Osteocyte (in vitro differentiated cells): ENCODE measurements at regions not wholly inside any gene's neighbourhood (a gene's known extent, or its start where the extent isn't known, plus 50 kb on each side); places are given as distances from the start of the nearest gene placed in this dataset.

Experiments
- DNase-seq: peaks from one replicate; pipeline ENCODE4 v3.0.0; 2021; ENCODE audit warnings: mixed read lengths; ENCODE audit not compliant: unreplicated experiment; ENCODE audit errors: extremely low spot score
- H3K27ac Mint-ChIP-seq: one replicate; pipeline ENCODE4 v1.8.0; 2021; ENCODE audit warnings: mild to moderate bottlenecking, mixed read lengths; ENCODE audit not compliant: unreplicated experiment
- H3K27me3 Mint-ChIP-seq: one replicate; pipeline ENCODE4 v1.8.0; 2021; ENCODE audit warnings: mixed read lengths; ENCODE audit not compliant: unreplicated experiment
- H3K36me3 Mint-ChIP-seq: one replicate; pipeline ENCODE4 v1.8.0; 2021; ENCODE audit warnings: mixed read lengths; ENCODE audit not compliant: unreplicated experiment
- H3K4me1 Mint-ChIP-seq: one replicate; pipeline ENCODE4 v1.8.0; 2021; ENCODE audit warnings: mixed read lengths; ENCODE audit not compliant: unreplicated experiment
- H3K4me3 Mint-ChIP-seq: one replicate; pipeline ENCODE4 v1.8.0; 2021; ENCODE audit warnings: mild to moderate bottlenecking, moderate library complexity, mixed read lengths; ENCODE audit not compliant: unreplicated experiment
- H3K9me3 Mint-ChIP-seq: one replicate; pipeline ENCODE4 v1.8.0; 2021; ENCODE audit warnings: mixed read lengths; ENCODE audit not compliant: unreplicated experiment
- TF ChIP-seq, protein P1 (sequence below): fragments of 200-600 bp; sonication (generic); IDR thresholded peaks from 2 replicates; pipeline ENCODE4 v1.5.0; 2021; ENCODE audit warnings: antibody characterized with exemption, mild to moderate bottlenecking, moderate library complexity

DNA sequence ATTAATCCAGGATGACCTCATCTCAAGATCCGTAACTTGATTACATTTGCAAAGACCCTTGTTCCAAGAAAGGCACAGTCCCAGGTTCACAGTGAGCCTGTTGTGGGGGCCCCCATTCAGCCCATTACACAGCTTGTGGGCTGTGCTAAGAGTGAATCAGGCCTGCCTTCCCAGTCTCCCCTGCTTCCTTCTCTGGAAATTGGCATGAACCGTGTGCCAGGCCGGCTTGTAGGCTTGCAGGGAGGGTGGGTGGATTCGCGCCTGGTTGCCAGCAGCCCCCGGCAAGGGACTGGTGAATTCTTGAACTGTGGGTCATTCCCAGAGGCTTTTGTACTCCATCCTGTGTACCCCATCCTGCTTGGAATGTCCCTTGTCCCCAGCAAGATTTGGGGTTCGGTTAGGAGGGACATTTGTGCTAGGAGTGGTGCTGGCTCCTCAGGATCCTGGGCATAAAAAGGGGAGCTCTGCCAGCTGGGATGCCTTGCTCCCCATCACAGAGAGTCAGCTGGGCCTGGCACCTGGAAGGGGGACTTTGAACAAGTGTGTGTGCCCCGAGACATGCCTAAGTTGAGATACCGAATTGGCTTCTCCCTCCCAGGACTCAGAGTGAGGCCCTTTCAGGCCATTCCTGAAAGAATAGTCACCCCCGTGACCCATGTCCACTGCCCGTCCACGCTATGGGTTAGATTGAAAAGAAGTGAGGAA, 818.2 kb downstream of the BRD1 start:
- DNase-seq, result peak; percentile 73
- Mint-ChIP-seq H3K9me3 (no peaks in the 10 kb centered on the region), H3K36me3 (no peaks in the 10 kb centered on the region), H3K4me1 (no peaks in the 10 kb centered on the region), H3K27ac (no peak overlapping the region), H3K27me3 (no peaks in the 10 kb centered on the region), H3K4me3 (no peak overlapping the region)
- TF ChIP-seq, protein P1, sequence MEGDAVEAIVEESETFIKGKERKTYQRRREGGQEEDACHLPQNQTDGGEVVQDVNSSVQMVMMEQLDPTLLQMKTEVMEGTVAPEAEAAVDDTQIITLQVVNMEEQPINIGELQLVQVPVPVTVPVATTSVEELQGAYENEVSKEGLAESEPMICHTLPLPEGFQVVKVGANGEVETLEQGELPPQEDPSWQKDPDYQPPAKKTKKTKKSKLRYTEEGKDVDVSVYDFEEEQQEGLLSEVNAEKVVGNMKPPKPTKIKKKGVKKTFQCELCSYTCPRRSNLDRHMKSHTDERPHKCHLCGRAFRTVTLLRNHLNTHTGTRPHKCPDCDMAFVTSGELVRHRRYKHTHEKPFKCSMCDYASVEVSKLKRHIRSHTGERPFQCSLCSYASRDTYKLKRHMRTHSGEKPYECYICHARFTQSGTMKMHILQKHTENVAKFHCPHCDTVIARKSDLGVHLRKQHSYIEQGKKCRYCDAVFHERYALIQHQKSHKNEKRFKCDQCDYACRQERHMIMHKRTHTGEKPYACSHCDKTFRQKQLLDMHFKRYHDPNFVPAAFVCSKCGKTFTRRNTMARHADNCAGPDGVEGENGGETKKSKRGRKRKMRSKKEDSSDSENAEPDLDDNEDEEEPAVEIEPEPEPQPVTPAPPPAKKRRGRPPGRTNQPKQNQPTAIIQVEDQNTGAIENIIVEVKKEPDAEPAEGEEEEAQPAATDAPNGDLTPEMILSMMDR, result no peak

DNA sequence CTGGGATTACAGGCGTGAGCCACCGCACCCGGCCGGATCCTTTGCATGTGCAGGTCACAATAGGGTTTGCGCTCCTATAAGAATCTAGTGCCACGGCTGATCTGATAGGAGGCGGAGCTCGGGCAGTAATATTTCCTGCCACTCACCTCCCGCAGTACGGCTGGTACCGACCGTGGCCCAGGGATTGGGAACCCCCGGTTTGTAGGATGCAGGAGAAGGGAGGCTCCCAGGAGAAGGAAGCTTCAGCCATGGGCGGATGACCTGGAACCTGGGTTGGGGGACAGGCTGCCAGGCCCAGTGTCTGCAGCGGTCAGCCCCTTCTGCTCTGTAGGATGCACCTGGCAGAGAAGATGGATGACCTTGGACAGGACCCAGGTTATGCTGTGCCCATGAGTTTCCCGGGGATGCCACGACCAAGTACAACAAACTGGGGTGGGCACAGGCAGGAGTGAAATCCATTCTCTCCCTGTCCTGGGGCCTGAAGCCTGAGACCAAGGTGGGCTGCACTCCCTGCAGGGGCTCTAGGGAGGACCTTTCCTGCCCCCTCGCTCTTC, 818.9 kb downstream of the BRD1 start:
- H3K4me3 Mint-ChIP-seq, result no peak overlapping the region
- TF ChIP-seq, protein P1, result no peak
- H3K4me1 Mint-ChIP-seq, result no peaks in the 10 kb centered on the region
- no peaks in the 10 kb centered on the region for H3K9me3 Mint-ChIP-seq
- H3K36me3 Mint-ChIP-seq, result no peaks in the 10 kb centered on the region
- H3K27me3 Mint-ChIP-seq, result no peaks in the 10 kb centered on the region
- H3K27ac Mint-ChIP-seq, result no peak overlapping the region
- peak; percentile 72 for DNase-seq

DNA sequence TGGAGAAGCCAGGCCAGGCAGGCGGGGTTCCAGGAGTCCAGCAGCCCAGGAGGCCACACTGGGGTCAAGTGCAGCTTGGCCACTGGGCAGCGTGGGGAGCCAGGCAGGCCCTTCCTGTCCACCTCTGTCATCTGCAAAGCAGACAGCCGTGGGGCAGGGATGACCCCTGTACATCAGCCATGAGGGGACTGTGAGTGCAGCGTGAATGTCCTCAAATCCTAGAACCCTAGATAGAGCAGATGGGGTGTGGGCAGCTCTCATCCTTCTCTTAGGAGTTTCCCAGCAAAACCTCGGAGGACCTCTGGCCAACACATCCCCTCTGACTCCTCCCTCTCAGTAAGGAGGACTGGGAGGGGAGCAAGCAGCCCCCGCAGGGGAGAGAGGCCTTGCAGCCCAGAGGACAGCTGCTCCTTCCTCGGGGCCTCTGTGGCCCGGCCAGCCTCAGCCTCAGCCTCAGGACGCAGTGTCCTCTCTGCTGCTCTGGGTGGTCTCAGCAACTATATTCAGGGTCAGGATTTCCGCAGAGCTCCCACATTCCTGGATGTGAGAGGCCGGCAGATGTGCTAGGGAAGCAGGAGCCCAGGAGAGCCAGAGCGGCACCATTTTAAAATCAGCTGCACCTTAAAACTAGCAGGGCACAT, 820.5 kb downstream of the BRD1 start:
- H3K36me3 Mint-ChIP-seq, result no peaks in the 10 kb centered on the region
- peaks cover 5% of the 10 kb centered on the region for H3K9me3 Mint-ChIP-seq
- peak; percentile 76 for DNase-seq
- no peak overlapping the region for H3K4me3 Mint-ChIP-seq
- TF ChIP-seq, protein P1, result no peak
- no peaks in the 10 kb centered on the region for H3K4me1 Mint-ChIP-seq
- H3K27ac Mint-ChIP-seq, result no peak overlapping the region
- H3K27me3 Mint-ChIP-seq, result no peaks in the 10 kb centered on the region

DNA sequence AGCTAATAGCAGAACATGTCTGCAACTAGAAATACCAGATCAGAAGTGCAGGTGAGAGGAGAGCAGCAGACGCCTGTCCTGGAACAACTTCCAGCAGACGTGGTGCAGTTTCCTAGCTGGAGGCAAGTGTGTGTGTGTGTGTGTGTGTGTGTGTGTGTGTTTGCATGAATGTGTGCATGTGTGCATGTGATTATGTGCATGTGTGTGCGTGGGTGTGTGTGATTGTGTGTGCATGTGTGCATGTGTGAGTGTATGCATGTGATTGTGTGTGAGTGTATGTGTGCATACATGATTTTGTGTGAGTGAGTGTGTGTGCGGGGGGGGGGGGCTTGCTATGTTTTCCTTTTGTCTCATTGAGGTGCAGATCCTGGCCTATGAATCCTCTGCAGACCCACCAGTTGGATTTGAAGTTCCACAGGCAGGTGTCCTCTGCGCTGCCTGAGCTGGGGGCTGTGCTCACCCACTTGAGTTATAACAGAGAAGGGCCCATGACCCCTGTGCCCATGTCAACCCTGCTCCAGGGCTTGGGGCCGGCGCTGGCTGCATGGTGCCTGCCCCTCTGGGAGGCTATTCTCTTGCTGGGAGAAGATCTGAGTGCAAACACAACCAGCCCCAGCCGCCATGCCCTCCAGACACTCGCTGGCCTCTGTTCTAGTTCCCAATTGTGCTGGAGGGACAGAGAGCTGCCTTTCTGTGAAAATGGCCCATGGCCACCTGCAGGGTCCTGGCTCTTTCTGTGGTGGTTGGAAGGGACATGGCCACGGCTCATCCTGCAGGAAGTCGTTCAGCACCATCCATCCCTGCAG, 821.3 kb downstream of the BRD1 start:
- TF ChIP-seq, protein P1, result no peak
- H3K36me3 Mint-ChIP-seq, result no peaks in the 10 kb centered on the region
- no peak overlapping the region for H3K4me3 Mint-ChIP-seq
- peak; percentile 69 for DNase-seq
- H3K27me3 Mint-ChIP-seq, result no peaks in the 10 kb centered on the region
- no peak overlapping the region for H3K27ac Mint-ChIP-seq
- no peaks in the 10 kb centered on the region for H3K4me1 Mint-ChIP-seq
- peaks cover 10% of the 10 kb centered on the region for H3K9me3 Mint-ChIP-seq
